ENCODE measurements at regions not wholly inside any gene's neighbourhood (a gene's known extent, or its start where the extent isn't known, plus 50 kb on each side); places are given as distances from the start of the nearest gene placed in this dataset.

DNA sequence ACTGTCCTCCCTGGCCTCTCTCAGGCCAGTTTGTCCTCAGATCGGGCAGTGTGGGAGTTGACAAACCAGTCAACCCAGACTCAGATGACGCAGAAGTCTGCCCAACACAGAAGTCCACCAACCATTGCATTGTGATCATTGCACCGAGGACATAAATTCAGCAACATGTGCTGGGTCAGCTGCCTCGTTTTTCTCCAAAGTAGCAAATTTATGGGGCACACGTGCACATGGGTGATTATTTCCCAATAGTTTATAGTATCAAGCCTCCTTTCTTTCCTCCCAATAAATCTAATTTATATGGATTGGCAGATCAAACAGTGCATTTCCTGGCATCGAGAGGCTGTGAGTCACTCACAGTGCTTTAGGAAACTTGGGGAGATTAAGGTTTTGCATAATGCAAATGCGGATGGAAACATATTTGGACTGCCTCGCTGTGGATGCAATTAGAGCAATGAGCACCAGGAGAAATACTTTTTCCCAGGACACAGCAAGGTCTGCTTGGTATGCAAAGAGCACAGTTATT is 413.7 kb upstream of the SULF2 start:
- DNase-seq (ENCODE audit: low read depth in 1 of 2, low spot score in 1 of 2) = no peak
- H3K27me3 ChIP-seq (ENCODE audit: insufficient read depth, poor library complexity, severe bottlenecking) = no peaks in the 10 kb centered on the region
- TF ChIP-seq POLR2AphosphoS5 (IDR thresholded peaks at IDR 0.05; ENCODE audit: low read depth) = no peak
- TF ChIP-seq SPI1 (IDR thresholded peaks at IDR 0.05; ENCODE audit: borderline replicate concordance, low read depth) = no peak
- no peak for TF ChIP-seq GABPA (IDR thresholded peaks at IDR 0.05; ENCODE audit: low read depth)
- no peak for TF ChIP-seq CTCF (IDR thresholded peaks at IDR 0.05; ENCODE audit: insufficient read depth, low read length)
- H3K27ac ChIP-seq (replicated peaks) = no peak overlapping the region
- no peak overlapping the region for H3K4me3 ChIP-seq (replicated peaks; ENCODE audit: insufficient read depth, low read length)

DNA sequence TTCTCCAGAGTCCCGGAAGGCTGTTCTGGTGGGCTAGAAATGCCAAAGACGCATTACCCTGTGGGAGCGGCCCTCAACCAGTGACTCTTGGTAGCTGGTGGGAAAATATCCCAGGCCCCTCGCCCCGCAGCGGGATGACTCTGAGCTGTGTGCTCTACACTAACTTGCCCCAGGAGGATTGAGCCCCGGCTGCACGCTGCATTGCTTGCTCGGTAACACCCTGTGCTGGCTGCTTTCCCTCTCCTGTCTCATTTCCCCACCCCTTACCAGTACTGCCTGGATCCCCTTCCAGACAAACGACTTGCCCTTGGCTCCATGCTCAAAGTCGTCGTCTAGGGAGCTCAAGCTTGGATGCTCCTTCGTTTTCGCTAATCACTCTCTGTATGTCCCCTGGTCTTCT is 411.8 kb upstream of the SULF2 start:
- TF ChIP-seq, protein P1, sequence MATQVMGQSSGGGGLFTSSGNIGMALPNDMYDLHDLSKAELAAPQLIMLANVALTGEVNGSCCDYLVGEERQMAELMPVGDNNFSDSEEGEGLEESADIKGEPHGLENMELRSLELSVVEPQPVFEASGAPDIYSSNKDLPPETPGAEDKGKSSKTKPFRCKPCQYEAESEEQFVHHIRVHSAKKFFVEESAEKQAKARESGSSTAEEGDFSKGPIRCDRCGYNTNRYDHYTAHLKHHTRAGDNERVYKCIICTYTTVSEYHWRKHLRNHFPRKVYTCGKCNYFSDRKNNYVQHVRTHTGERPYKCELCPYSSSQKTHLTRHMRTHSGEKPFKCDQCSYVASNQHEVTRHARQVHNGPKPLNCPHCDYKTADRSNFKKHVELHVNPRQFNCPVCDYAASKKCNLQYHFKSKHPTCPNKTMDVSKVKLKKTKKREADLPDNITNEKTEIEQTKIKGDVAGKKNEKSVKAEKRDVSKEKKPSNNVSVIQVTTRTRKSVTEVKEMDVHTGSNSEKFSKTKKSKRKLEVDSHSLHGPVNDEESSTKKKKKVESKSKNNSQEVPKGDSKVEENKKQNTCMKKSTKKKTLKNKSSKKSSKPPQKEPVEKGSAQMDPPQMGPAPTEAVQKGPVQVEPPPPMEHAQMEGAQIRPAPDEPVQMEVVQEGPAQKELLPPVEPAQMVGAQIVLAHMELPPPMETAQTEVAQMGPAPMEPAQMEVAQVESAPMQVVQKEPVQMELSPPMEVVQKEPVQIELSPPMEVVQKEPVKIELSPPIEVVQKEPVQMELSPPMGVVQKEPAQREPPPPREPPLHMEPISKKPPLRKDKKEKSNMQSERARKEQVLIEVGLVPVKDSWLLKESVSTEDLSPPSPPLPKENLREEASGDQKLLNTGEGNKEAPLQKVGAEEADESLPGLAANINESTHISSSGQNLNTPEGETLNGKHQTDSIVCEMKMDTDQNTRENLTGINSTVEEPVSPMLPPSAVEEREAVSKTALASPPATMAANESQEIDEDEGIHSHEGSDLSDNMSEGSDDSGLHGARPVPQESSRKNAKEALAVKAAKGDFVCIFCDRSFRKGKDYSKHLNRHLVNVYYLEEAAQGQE (IDR thresholded peaks at IDR 0.05; ENCODE audit: insufficient replicate concordance, low read depth) = no peak
- TF ChIP-seq SPI1 (IDR thresholded peaks at IDR 0.05; ENCODE audit: borderline replicate concordance, low read depth) = no peak
- no peak for TF ChIP-seq POLR2AphosphoS5 (IDR thresholded peaks at IDR 0.05; ENCODE audit: low read depth)
- no peak for TF ChIP-seq GABPA (IDR thresholded peaks at IDR 0.05; ENCODE audit: low read depth)
- TF ChIP-seq CTCF (IDR thresholded peaks at IDR 0.05; ENCODE audit: insufficient read depth, low read length) = no peak
- Histone ChIP-seq H3K27ac (replicated peaks) (no peak overlapping the region), H3K27me3 (ENCODE audit: insufficient read depth, poor library complexity, severe bottlenecking) (no peaks in the 10 kb centered on the region), H3K4me3 (replicated peaks; ENCODE audit: insufficient read depth, low read length) (no peak overlapping the region)
- no peak for DNase-seq (ENCODE audit: low read depth in 1 of 2, low spot score in 1 of 2)

- DNase-seq (ENCODE audit: low read depth in 1 of 2, low spot score in 1 of 2) = no peak
- Histone ChIP-seq H3K27ac (replicated peaks) (no peak overlapping the region), H3K4me3 (replicated peaks; ENCODE audit: insufficient read depth, low read length) (no peak overlapping the region), H3K27me3 (ENCODE audit: insufficient read depth, poor library complexity, severe bottlenecking) (no peaks in the 10 kb centered on the region)
- TF ChIP-seq SPI1 (IDR thresholded peaks at IDR 0.05; ENCODE audit: borderline replicate concordance, low read depth) (no peak), CTCF (IDR thresholded peaks at IDR 0.05; ENCODE audit: insufficient read depth, low read length) (no peak), POLR2AphosphoS5 (IDR thresholded peaks at IDR 0.05; ENCODE audit: low read depth) (no peak), GABPA (IDR thresholded peaks at IDR 0.05; ENCODE audit: low read depth) (no peak)
- TF ChIP-seq, protein P1 (IDR thresholded peaks at IDR 0.05; ENCODE audit: insufficient replicate concordance, low read depth) = no peak
These were observed 411.2 kb upstream of the SULF2 start for GRCh38 chr20:48196486-48196885.

DNA sequence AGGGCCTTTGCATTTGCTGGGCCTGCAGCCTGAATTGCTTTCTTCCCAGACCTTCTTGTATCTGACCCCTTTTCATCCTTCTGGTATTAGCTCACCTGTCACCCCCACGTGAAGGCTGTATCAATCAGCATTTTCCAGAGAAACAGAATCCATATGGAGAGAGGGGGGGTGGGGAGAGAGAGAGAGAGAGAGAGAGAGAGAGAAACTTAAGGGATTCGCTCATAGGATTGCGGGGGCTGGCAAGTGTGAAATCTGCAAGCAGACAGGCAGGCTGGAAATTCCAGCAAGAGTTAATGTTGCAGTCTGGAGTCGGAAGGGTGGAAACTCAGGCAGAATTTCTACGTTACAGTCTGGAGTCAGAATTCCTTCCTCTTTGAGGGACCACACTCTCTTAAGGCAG is 410.7 kb upstream of the SULF2 start:
- no peak overlapping the region for H3K4me3 ChIP-seq (replicated peaks; ENCODE audit: insufficient read depth, low read length)

More for the DNA sequence above, 410.7 kb upstream of the SULF2 start:
- TF ChIP-seq POLR2AphosphoS5 (IDR thresholded peaks at IDR 0.05; ENCODE audit: low read depth) = no peak
- TF ChIP-seq SPI1 (IDR thresholded peaks at IDR 0.05; ENCODE audit: borderline replicate concordance, low read depth) = no peak
- TF ChIP-seq GABPA (IDR thresholded peaks at IDR 0.05; ENCODE audit: low read depth) = no peak
- TF ChIP-seq, protein P1 (IDR thresholded peaks at IDR 0.05; ENCODE audit: insufficient replicate concordance, low read depth) = no peak
- TF ChIP-seq CTCF (IDR thresholded peaks at IDR 0.05; ENCODE audit: insufficient read depth, low read length) = no peak
- no peak for DNase-seq (ENCODE audit: low read depth in 1 of 2, low spot score in 1 of 2)
- Histone ChIP-seq H3K27me3 (ENCODE audit: insufficient read depth, poor library complexity, severe bottlenecking) (no peaks in the 10 kb centered on the region), H3K27ac (replicated peaks) (no peak overlapping the region)
